Thymus (tissue), 11 donors: ENCODE measurements at regions not wholly inside any gene's neighbourhood (a gene's known extent, or its start where the extent isn't known, plus 50 kb on each side); places are given as distances from the start of the nearest gene placed in this dataset.

Experiments used
- DNase-seq, 9 donors: peaks; one replicate each; pipeline ENCODE4 v3.0.0-alpha.2; 2013; ENCODE audit warnings: low spot score in 9 of 9, low read depth in 6 of 9, missing footprints in 1 of 9
- H3K27ac ChIP-seq, 2 donors: one replicate each; pipeline ENCODE4 v1.5.1; 2013; ENCODE audit warnings: control low read depth in 1 of 2, low read depth in 1 of 2, low read length in 1 of 2, mild to moderate bottlenecking in 1 of 2, moderate library complexity in 1 of 2
- H3K27me3 ChIP-seq, 2 donors: one replicate each; pipeline ENCODE4 v1.5.1; 2013; ENCODE audit warnings: low read length in 1 of 2; ENCODE audit not compliant: control insufficient read depth in 2 of 2, insufficient read depth in 1 of 2
- H3K36me3 ChIP-seq, 2 donors: one replicate each; pipeline ENCODE4 v1.5.1; 2013; ENCODE audit warnings: low read length in 1 of 2, mild to moderate bottlenecking in 1 of 2, moderate library complexity in 1 of 2; ENCODE audit not compliant: control insufficient read depth in 2 of 2, insufficient read depth in 2 of 2
- H3K4me1 ChIP-seq, 2 donors: one replicate each; pipeline ENCODE4 v1.5.1; 2013; ENCODE audit warnings: low read length in 2 of 2; ENCODE audit not compliant: control insufficient read depth in 2 of 2, insufficient read depth in 2 of 2
- H3K4me3 ChIP-seq, 2 donors: one replicate each; pipeline ENCODE4 v1.5.1; 2013; ENCODE audit warnings: low read length in 2 of 2, control low read depth in 1 of 2, mild to moderate bottlenecking in 1 of 2
- H3K9me3 ChIP-seq, 2 donors: one replicate each; pipeline ENCODE4 v1.5.1; 2013; ENCODE audit warnings: low read length in 1 of 2, mild to moderate bottlenecking in 1 of 2; ENCODE audit not compliant: control insufficient read depth in 2 of 2, insufficient read depth in 1 of 2
- WGBS: extraction: QIAGEN DNeasy Blood & Tissue Kit; methylation state at CpG from one replicate; pipeline ENCODE4 v1.1.7; 2013; 5-methylcytosine and 5-hydroxymethylcytosine counted together
- donor health status: healthy.

DNA sequence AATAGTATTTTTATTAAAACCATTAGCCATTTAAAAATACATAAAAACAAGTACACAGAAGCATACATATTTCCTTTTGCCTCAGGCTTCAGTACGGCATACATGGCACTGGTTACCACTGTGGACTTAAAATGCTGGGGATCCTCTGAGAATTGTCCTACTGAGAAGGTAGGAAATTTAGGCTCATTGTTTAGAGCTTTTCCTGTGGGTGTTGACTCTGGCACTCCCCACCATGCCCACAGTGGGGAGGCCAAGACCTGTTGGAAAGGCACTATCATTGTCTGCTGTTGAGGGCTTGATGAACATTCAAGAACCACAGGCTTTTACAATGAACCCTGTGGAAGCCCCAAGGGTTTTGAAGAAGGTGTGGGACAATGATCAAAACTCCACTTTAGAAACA is 473.4 kb downstream of the BTBD3 start:
- H3K36me3 ChIP-seq: no peaks in the 10 kb centered on the region
- DNase-seq: no peak
- no peak overlapping the region for H3K27ac ChIP-seq
- no peaks in the 10 kb centered on the region for H3K4me1 ChIP-seq
- H3K4me3 ChIP-seq: no peak overlapping the region
- no peaks in the 10 kb centered on the region for H3K9me3 ChIP-seq
- 96% methylated on average over 1 of the region's 1 CpG for WGBS
- no peaks in the 10 kb centered on the region for H3K27me3 ChIP-seq

DNA sequence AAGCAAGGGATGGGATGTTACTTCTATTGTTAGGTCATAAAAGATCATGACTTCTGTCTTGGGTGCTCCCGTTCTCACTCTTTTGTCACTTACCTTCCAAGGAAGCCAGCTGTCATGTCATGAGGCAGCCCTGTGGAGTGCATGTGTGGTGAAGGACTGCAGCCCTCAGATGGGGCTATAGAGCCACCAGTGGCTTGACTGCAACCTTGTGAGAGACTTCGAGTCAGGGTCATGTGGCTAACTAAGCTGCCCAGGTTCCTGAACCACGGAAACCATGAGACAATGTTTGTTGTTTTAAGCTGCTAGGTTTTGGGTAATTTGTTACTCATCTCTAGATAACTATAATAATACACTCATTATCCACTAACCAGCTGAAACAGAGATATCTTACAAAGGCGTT is 477.1 kb downstream of the BTBD3 start:
- Histone ChIP-seq H3K36me3 (no peaks in the 10 kb centered on the region), H3K27ac (no peak overlapping the region), H3K4me3 (no peak overlapping the region), H3K27me3 (no peaks in the 10 kb centered on the region), H3K9me3 (no peaks in the 10 kb centered on the region), H3K4me1 (no peaks in the 10 kb centered on the region)
- 71% methylated on average over 4 of the region's 4 CpGs for WGBS
- no peak for DNase-seq

DNA sequence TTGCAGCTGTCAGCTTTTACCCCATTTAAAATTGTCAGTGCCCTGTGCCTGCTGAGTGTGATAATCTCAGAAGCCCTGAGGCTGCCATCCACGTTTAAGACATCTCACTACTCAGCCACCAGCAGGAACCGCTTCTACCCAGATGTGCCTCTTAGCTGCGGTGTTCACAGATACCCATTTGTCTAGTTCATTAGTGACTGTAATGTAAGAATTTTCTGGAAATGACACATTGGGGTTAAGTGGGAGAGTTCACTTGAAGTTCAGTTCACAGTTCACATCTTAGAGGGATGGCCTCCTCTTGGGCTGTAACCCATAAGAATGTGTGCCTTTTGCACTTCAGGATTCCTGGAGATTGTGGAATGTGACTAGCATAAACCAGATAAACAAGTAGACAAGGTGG is 477.7 kb downstream of the BTBD3 start:
- Histone ChIP-seq H3K4me1 (no peaks in the 10 kb centered on the region), H3K36me3 (no peaks in the 10 kb centered on the region), H3K9me3 (no peaks in the 10 kb centered on the region), H3K27me3 (no peaks in the 10 kb centered on the region), H3K4me3 (no peak overlapping the region), H3K27ac (no peak overlapping the region)
- WGBS: 85% methylated on average over 3 of the region's 3 CpGs
- DNase-seq: no peak

DNA sequence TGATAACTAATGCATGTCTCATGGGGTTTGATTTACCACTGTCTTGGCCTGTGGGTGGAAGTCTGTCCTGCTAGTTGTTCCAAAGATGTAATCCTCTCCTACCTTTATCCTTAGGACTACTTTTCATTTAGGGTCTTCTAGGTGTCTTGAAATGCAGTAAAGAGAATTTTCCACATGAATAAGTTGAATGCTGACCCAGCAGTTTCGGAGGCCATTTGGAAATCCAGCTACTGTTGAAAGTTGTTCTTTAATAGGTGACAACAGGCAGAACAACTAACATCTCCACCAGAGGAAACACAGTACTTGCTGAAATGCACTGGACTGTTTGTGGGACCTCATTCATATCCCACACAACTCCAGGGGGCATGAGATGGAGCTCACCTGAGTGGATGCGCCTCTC is 478.1 kb downstream of the BTBD3 start:
- Histone ChIP-seq H3K9me3 (no peaks in the 10 kb centered on the region), H3K4me1 (no peaks in the 10 kb centered on the region), H3K4me3 (no peak overlapping the region), H3K27me3 (no peaks in the 10 kb centered on the region), H3K27ac (no peak overlapping the region), H3K36me3 (no peaks in the 10 kb centered on the region)
- WGBS: 93% methylated on average over 2 of the region's 2 CpGs
- no peak for DNase-seq

DNA sequence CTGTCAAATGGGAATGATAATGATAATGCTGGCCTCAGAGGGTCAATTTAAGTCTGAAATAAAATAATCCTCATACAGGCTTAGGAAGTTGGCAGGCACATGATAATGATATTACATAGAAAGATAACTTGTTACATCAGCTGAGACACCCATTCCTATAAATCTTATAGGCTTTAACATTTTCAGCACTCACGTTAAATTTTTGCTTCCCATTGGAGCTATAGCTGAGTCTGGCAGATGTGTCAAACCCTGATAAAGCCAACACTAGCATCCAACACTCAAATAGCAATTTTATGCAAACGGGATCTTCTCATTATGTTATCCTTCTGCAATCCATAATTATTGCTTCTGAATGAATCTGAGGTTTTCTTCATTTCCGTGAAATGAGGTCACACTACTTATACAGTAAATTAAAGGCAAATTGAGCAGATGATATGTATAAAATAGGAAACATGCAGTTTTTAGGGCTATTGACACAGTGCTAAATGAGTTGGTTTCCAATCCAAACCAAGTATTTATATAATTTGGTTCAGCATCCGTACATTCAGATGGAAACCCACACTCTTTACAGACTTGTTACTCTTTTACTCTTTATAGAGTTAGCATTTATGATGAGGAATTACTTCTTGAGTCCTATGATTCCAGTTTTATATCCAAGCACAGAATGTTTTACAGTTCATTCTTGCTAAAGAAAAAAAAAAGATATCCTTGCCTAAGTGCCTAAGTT is 481.6 kb downstream of the BTBD3 start:
- 93% methylated on average over 4 of the region's 4 CpGs for WGBS
- H3K27me3 ChIP-seq: no peaks in the 10 kb centered on the region
- H3K27ac ChIP-seq: no peak overlapping the region
- no peak overlapping the region for H3K4me3 ChIP-seq
- H3K36me3 ChIP-seq: no peaks in the 10 kb centered on the region
- no peaks in the 10 kb centered on the region for H3K4me1 ChIP-seq
- H3K9me3 ChIP-seq: no peaks in the 10 kb centered on the region
- DNase-seq: no peak

DNA sequence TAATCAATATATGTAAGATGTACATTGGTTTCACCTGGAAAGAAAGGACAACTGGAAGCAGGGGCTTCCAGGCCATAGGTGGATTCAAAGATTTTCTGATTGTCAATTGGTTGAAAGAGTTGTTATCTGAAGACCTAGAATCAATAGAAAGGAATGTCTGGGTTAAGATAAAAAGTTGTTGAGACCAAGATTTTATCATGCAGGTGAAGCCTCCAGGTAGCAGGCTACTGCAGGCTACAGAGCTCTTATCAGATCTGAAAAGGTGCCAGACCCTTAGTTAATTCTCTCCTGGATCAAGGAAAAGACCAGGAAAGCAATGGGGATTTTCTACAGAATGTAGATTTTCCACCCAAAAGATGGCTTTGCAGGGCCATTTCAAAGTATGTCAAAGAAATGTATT is 487.2 kb downstream of the BTBD3 start:
- H3K4me3 ChIP-seq: no peak overlapping the region
- no peak for DNase-seq
- H3K36me3 ChIP-seq: no peaks in the 10 kb centered on the region
- H3K4me1 ChIP-seq: no peaks in the 10 kb centered on the region
- no peaks in the 10 kb centered on the region for H3K27me3 ChIP-seq
- no peak overlapping the region for H3K27ac ChIP-seq
- no peaks in the 10 kb centered on the region for H3K9me3 ChIP-seq

DNA sequence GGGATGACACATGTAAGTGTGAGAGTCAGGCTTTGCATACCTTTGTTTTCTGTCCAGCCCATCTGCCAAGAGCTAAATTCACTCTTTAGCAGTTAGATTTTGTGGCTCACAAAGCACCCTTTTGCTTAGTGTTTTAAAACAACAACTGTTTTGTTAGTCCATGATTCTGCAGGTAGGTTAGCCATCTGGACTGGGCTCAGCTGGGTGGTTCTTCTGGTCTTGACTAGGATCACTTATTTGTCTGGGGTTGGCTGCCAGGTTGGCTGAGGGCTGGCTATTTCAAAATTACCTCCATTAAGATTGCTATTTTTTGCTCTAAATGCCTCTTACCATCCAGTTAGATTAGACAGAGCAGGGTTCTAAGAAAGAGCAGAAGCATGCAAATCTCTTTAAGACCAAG is 489.3 kb downstream of the BTBD3 start:
- Histone ChIP-seq H3K27ac (no peak overlapping the region), H3K36me3 (no peaks in the 10 kb centered on the region), H3K9me3 (no peaks in the 10 kb centered on the region), H3K4me1 (no peaks in the 10 kb centered on the region), H3K27me3 (no peaks in the 10 kb centered on the region), H3K4me3 (no peak overlapping the region)
- no peak for DNase-seq

DNA sequence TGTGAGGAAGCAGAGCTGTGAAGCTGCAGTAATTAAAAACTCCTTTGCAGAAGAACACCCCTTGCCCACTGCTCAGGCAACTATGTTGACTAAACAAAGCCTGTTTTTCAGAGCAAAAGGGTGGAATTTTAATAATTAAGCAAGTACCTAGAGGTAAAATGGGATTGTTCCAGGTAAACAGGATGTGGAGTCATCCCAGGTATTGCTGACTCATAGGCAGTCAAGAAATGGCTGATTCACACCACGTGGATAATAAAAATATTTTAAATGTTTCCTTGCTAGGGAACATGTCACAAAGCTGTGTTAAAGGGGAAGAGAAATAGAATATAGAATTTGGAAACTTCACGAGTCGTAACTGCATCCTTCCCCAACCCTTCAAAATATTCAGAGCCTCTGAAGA is 491.8 kb downstream of the BTBD3 start:
- WGBS: 68% methylated on average over 3 of the region's 3 CpGs
- no peaks in the 10 kb centered on the region for H3K9me3 ChIP-seq
- H3K36me3 ChIP-seq: no peaks in the 10 kb centered on the region
- no peaks in the 10 kb centered on the region for H3K4me1 ChIP-seq
- DNase-seq: no peak
- H3K4me3 ChIP-seq: no peak overlapping the region
- H3K27ac ChIP-seq: no peak overlapping the region
- no peaks in the 10 kb centered on the region for H3K27me3 ChIP-seq

DNA sequence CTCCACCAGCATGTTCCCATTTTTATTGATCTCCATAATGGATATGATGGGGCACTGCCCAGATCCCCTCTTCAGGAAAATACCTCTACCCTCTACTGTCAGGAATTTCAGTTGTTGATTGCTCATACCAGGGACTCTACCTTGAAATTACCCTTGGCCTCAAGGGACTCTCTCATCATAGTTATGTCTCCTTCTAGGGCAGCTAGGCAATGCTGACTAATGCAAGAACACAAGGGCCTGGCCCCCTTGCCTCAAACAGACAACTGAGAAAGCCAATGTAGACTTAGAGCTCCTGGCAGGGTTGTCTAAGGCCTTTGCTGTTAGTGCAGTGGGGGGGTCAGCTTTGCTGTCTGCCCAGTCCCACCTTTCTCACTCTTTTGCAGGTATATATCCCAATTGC is 493.1 kb downstream of the BTBD3 start:
- H3K9me3 ChIP-seq: no peaks in the 10 kb centered on the region
- no peak overlapping the region for H3K4me3 ChIP-seq
- H3K27ac ChIP-seq: no peak overlapping the region
- no peak for DNase-seq
- H3K36me3 ChIP-seq: no peaks in the 10 kb centered on the region
- H3K27me3 ChIP-seq: no peaks in the 10 kb centered on the region
- H3K4me1 ChIP-seq: no peaks in the 10 kb centered on the region
